HG03354 (cell line): ENCODE measurements at regions not wholly inside any gene's neighbourhood (a gene's known extent, or its start where the extent isn't known, plus 50 kb on each side); places are given as distances from the start of the nearest gene placed in this dataset.
"Not testable (repeated sequence)": the region's sequence is repeated elsewhere in the genome, so short reads cannot be mapped to it uniquely, and the experiment has no call there.

ENCODE experiments used
- ATAC-seq: cut with Tn5 transposase; IDR thresholded peaks from one replicate; pipeline ENCODE4 v1.9.1; 2021; ENCODE audit warnings: mild to moderate bottlenecking; ENCODE audit not compliant: unreplicated experiment, poor library complexity, severe bottlenecking

DNA sequence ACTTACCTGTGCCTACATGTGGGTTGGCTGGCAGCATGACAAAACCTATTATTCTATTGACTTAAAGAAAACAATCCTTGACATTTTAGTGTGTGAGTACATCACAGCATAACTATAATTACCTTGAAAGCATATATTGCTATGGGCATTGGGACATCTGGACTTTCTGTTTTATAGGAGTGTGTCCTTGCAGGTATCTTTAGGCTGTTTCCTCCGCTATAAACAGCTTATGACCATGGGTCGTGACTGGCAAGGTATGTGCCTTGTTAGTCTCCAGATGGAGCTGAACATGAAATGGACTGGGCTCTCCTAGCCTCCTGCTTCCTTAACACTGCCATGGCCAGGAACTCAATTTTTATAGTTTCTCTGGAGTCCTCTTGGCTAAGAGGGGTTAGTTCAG lies 317.4 kb upstream of the COBL start:
- no peak for ATAC-seq

DNA sequence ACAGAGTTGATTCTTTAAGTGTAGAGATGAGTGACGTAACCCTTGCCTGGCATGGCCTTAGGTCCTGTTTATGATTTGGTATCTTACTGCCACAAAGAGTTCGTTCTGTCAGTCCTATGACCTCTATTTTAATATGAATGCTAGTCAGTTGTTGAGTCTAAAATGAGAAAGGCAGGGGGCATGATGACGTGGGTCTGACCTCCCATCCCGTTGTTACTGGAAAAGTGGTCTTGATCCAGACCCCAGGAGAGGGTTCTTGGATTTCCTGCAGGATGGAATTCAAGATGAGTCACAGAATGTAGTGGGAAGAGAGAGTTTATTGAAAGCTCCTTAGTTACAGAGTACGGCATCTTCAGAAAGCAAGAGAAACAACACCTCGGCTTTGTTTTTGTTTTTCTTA lies 317.0 kb upstream of the COBL start:
- ATAC-seq, result no peak

DNA sequence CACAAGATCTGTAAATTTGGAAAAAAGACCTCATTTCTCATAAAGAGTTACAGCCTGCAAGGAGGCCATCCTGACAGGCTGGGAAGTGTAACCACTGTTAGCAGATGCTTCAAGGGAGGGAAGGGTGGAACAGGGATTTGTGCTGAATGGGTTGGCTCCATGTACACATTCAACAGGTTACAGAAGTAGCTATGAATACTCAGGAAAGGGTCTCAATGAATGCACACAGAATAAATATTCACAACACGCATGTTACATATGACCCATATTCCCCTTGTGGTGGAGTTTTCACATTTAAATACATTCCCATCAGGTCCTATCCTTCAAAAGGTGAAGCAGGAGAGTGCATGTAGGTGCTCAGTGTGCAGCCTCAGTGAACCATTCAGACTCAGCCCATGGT lies 316.4 kb upstream of the COBL start:
- ATAC-seq, result no peak

DNA sequence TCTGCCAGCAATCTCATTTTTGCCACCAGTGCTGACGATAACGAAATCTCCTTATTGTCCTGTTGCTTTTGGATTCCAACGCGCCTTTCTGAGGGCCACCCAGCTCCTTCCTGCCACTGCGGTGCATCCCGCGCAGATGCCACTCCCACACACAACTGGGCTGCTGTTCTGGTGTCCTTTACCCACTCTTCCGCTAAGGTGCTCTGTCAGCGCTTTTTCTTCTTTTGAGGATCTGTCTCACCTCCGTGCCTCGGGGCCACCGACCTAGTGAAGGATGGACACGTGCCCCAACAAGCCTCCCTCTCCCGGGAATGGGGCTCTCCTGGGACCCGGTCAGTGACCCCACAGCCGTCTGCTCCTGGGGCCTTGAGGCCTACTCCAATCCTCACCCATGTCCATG lies 314.3 kb upstream of the COBL start:
- no peak for ATAC-seq

DNA sequence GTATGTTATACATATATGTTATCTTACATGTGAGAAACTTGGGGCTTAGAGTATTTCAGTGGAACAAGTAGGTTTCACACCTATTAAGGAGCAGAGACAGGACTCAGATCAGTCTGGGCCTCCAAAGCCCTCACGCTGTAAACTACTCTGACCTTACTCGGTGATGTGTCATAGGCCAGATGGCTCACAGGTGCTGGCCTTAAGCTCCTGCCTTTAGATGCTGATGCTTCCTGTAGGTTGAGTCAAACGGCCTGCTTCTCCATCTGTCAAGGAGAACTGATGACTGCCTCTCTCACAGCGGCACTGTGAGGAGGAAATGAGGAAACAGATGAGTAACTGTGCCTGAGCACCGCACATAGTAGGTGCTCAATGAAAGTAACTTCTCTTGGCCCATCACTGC lies 312.6 kb upstream of the COBL start:
- no peak for ATAC-seq

DNA sequence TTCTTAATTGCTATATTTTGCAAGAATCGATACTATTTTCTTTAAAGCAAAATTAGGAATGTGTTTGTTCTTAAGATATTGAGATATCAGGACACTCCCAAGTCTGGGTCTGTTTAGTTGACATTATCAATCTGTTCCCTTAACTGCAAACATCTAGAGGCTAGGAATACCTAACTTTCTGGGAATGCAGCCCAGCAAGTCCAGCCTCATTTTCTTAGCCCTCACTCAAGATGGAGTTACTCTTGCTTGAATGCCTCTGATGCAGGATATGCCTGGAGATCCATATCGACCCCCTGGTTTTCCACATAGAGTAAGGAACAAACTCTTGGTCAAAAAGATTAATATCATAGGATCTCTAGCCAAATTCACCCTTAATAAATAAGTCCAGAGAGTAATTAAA lies 305.3 kb upstream of the COBL start:
- ATAC-seq, result no peak

DNA sequence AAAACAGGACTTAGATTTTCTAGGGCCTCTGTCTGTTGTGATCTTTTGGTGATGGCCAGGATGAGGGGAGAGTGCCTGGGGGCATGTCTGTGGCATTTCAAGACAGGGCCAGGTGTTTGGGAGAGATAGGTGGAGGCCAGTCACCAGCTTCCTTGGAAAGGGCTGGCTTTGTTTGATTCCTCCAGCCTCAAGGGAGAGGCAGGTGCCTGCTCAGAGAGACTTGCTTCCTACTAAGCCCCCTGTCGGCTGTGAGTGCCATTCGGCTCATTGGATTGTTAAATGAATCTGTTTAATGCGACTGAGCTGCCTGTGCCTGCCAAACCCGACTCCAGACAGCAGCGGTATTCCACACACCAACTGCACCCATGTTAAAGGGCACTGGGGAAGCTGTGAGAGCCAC lies 304.1 kb upstream of the COBL start:
- no peak for ATAC-seq

DNA sequence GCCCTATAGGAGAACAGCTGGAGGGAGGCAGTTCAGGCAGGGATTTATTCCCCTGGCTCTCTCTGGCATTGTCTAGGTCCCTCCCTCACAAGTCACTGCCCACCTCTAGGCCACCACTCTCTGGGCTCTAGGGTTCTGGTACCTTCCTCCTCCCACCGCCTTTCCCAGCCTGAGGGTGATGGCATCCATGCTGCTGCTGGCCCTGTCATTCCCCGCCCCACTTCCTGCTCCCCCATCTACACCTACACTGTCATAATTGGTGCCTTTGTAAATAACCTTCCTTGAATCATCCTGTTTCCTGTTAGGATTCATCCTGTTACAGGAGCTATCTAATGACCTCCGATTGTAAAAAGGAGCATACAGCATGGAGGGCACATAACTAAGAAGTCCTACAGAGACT lies 303.3 kb upstream of the COBL start:
- ATAC-seq, result no peak

DNA sequence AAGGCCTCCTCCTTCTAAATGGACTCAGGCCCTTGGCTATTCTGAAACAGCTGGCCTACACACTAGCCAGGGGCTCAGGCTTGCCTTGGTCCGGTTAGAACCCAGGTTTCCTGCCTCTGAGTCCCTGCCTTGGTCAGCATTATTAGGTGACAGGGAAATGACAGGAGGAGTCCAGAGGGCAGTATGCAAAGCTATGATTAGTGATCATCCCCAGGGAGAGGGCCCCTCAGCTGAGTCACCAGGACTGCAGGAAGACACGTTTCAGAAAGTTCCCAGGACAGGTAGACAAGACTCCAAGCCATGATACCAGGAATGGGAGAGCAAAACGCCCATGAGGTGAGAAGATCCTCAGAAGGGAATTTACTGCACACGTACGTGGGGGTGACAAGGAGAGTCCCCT lies 301.1 kb upstream of the COBL start:
- ATAC-seq, result no peak

DNA sequence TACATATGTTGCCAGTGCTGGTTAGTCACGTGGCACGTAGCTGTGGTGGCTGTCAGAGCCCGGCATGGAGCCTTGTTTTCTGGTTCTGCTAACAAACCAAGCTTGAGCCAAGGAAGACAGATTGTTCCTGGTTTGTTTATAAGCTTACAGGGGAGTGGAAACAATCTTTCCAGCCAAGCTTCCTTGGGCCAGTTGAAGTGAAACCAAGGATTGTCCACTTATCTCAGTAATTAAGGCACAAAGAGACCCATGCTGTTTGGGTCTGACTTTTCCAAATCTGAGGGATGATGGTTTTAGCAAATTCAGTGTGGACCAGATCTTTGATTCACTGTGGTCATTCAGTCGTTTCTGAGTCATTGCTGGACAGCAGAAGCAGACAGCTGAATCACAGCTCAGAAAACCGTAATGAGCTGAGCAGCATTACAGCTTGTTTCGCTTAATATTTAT lies 297.3 kb upstream of the COBL start:
- no peak for ATAC-seq

DNA sequence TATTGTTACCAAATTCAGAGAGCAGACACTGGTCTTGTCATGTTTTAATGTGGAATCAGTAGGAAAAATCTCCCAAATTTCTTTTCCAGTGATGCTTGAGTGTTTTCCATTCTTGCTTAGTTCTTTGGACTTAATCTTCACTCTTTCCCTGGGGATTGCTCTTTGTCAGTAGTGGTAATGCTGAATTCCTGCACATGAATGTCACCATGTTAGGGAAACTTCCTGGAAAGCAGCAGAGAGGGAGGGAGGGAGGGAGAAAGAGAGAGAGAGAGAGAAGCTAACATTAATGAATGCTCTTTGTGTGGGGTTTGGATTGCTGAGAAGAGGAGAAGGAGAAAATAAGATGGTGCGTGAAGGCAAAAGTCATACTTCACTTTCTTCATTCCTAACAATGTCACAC lies 295.3 kb upstream of the COBL start:
- no peak for ATAC-seq

DNA sequence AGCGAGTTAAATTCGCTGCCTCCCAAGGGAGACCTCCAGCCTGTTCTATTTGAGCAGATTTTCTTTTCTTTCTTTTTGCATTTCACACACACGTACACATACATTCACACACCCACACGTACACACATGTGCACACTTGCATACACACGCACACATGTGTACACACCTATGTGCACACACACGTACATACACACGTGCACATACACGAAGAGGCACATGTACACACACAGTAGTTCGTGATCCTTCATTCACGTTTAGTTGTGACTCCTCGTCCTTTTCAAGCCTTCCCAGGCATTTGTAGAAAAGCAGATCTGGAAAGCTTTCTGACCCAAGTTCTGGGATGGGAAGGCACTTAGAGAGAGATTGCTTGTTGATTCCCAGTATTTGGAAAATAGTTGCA lies 290.8 kb upstream of the COBL start:
- ATAC-seq, result no peak

DNA sequence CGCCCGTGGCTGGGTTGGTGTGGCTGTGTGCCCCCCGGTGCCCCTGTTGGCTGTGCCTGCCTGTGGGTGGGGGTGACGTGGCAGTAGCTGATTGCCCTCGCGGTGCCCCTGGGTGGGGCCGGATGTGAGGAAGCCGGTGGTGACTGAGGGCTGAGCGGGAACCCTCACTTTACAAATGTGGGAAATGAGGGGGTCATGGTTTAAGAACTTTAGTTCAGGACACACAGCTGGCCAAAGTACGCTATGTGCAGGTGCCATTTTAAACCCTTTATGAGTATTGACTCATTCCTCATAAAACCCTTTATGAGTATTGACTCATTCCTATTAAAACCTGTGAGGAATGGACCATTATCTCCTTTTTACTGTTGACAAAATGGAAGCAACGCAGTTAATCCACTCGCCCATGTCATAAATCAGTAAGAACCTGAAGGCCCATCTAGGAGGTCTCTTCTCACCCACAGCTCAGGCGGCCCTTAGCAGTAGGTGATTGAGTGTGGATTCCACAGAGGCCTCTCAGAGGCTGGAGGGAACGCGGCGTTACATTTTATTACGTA lies 290.1 kb upstream of the COBL start:
- no peak for ATAC-seq

DNA sequence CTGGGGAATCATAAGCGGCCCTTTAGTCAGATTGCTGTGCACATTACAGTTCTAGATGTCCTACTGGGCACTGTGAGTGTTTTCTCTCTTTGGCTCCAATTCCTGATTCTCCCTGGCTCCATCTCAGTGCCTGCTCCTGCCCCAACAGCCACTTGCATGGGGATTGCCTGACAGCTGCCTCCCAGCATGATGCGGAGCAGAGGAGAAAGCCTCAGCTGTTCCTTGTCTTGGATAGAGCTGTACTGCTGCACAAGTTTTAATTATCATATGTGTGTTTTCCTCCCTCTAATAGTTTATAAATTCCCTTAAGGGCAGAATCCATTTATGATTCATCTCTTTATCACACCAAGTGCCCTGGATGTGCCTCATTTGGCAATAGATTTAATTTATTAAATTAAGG lies 285.8 kb upstream of the COBL start:
- ATAC-seq, result no peak

DNA sequence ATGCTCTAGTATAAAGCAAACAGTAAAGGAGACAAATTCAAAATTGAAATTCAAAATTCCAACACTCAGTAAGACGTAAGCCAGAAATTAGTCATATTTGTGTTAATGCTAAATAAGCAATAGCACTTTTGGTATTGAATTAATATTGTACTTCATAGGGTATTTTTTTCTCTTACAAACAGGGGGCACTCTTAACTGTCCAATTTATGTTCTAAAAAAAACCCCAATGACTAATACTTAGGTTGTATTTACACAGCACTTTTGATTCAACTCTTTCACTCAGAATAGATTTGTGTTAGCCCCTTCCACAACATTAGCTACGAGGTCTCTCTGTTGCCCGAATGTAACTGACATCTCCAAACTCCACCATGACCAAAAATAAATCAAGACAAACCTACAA lies 284.9 kb upstream of the COBL start:
- ATAC-seq, result no peak

DNA sequence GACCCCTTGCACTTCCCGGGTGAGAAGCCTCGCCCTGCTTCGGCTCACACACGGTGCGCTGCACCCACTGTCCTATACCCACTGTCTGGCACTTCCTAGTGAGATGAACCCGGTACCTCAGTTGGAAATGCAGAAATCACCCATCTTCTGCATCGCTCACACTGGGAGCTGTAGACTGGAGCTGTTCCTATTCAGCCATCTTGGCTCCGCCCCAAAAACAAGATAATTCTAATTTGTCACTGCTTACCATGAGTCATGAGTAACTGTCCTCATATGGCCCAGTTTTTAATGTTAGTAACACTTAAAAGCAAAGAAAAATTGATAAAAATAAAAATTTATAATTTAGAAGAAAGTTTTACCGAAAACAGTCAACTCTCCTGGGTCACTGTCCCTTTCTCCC lies 283.3 kb upstream of the COBL start:
- ATAC-seq, result not testable (repeated sequence)

DNA sequence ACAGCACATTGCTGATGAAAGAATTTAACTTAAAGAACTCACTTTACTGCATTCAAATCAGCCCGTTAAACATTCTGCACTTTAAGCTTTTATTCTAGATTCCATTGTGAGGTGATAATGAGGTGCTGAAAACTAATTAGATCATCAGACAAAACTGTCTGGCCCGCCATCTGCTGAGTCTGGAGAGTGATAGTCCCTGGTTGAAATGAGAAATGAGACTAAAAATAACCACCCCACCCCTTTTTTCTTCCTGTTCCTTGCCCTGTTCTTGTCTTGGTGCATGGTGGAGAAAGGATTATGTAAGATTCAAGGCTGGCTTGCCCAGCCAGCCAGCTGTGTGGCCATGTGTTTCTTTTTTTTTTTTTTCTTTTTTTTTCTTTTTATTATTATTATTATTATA lies 277.0 kb upstream of the COBL start:
- ATAC-seq, result no peak

DNA sequence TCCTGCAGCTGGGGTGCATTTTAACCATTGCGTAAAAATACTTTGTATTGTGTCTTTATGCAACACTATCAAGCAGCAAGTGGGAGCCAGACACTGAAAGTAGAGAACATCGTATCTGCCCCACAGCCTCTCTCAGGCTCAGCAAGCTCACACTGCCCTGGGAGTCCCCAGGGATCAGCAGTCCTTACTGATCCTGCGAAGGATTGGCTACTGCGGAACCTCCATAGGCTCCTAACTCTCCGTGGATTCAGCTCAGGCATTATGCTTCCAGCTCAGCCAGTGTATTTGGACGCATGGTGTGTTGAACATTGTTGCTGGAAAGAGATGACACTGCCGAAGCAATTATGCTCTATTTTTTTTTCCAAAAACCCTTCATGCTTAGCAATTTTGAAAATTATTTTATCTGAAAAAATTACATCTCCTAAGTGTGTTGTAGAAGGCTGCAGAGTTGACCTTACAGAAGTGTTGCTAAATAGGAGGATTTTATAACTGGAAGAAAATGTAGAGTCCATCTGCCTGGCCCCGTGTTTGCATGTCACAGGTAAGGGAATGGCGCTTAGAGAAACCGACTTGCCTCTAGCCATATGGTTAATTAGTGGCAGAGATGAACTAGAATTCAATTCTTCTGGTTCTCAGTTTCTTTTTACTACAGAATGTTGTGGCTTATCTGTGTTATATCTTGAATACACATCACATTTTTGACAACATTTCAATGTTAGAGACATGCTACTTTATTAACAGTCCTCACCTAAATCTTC lies 276.4 kb upstream of the COBL start:
- no peak for ATAC-seq

DNA sequence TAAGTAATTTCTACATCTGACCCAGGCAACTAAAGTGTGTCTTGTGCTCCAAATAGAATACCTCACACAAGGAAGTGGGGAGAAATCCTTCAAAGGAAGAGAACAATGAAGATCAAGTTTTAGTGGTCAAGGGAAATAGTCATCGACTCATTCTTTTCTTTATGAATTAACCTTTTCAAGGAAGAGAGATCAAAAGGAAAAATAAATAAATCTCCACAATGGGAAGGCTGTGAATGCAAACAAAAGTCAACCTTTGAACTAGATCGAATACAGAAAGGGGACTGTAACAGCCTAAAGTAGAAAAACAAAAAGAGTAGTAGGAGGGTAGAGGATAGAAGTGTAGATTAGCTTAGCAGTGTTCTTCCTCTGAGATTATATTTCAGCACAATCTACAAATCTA lies 274.6 kb upstream of the COBL start:
- no peak for ATAC-seq

DNA sequence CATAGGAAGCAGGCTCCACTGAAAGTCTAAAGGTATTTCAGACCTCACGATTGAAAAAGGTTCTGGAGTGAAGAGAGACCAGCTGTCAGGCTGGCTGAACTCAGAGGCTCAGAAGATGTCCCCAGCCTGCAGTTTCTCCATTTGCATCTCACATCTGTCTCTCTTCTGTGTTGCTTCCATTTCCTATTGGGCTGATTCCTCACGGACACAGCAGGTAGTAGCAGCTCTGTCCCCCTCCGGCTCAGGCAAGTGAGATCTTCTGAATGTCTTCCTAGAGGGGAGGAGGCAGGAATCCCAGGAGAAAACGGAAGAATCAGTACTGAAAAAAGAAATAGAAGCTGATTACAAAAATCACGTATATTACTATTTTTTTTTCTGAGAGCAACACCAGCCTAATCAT lies 274.1 kb upstream of the COBL start:
- no peak for ATAC-seq

DNA sequence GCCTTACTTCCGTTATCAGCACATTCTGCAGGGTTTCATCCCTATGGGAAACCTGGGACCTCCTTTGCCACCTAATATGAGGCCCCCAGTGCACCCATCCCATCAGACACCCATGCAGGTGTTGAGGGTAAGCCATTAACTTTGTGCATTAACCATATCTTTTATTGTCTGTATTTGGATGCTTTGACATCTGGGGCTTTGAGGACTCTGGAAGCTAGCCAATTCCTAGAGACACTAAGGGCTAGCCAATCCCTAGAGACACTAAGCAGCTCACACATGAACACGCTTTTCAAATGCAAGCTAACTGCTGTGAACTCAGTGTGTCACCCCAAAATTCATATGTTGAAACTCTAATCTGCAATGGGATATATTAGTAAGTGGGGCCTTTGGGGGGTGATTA lies 272.5 kb upstream of the COBL start:
- no peak for ATAC-seq

DNA sequence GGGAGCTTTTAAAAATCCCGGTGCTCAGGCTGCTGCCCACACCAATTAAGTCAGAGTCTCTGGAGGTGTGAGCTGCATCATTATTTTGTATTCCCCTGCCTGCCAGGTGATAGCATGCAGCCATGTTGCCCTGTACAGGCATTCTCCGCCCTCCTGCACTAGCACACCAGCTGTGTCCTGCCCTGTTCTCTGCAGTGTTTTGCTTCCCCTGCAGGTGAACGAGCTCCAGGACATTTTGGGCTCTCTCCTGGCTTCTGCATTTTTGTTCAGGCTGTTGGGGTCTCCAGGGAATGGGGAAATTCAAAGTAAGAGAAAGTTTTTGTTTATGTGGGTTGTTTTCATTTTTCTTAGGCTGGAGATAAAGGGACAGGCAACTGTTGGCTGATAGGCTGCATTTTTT lies 271.0 kb upstream of the COBL start:
- no peak for ATAC-seq
